NT2/D1 (cell line): ENCODE measurements at regions not wholly inside any gene's neighbourhood (a gene's known extent, or its start where the extent isn't known, plus 50 kb on each side); places are given as distances from the start of the nearest gene placed in this dataset.

Source experiments
- SUZ12 ChIP-seq: IDR thresholded peaks from 2 replicates; pipeline ENCODE4 v1.6.1; 2011; ENCODE audit not compliant: insufficient read length, insufficient read depth; ENCODE audit errors: extremely low read depth
- YY1 ChIP-seq: IDR thresholded peaks from 2 replicates; pipeline ENCODE4 v1.6.1; 2011; ENCODE audit not compliant: insufficient read length, insufficient read depth

- no peak for TF ChIP-seq SUZ12
- no peak for TF ChIP-seq YY1
Observed at GRCh38 chr6:6386010-6386409, 65.5 kb upstream of the F13A1 start.
